NCI-H2196 (cell line): ENCODE measurements at regions not wholly inside any gene's neighbourhood (a gene's known extent, or its start where the extent isn't known, plus 50 kb on each side); places are given as distances from the start of the nearest gene placed in this dataset.
A peak's percentile ranks its signal among the peaks of the same experiment; 100 is the strongest.

Experiments used
- DNase-seq: peaks from one replicate; lab custom pipeline; 2025; ENCODE audit not compliant: unreplicated experiment; lab: John Stamatoyannopoulos, UW

- no peak for DNase-seq
Measured at GRCh38 chrX:40485102-40485826, 95.5 kb upstream of the ATP6AP2 start.

GRCh38 chrX:40484408-40485091, 96.2 kb upstream of the ATP6AP2 start:
- no peak for DNase-seq

GRCh38 chrX:40483502-40483901, 97.3 kb upstream of the ATP6AP2 start:
- no peak for DNase-seq

- DNase-seq = no peak
Measured at GRCh38 chrX:40479777-40480318, 100.9 kb upstream of the ATP6AP2 start.

- no peak for DNase-seq
Measured at GRCh38 chrX:40478474-40479065, 102.2 kb upstream of the ATP6AP2 start.

- no peak for DNase-seq
Measured at GRCh38 chrX:40476958-40477357, 103.8 kb upstream of the ATP6AP2 start.

GRCh38 chrX:40474645-40475044, 106.1 kb upstream of the ATP6AP2 start:
- no peak for DNase-seq

GRCh38 chrX:40474205-40474626, 106.6 kb upstream of the ATP6AP2 start:
- DNase-seq = no peak

GRCh38 chrX:40473460-40474204, 107.1 kb upstream of the ATP6AP2 start:
- no peak for DNase-seq

- DNase-seq = peak; percentile 58
Measured at GRCh38 chrX:40471965-40472648, 108.7 kb upstream of the ATP6AP2 start.

GRCh38 chrX:40470830-40471429, 109.8 kb upstream of the ATP6AP2 start:
- DNase-seq = peak; percentile 6

GRCh38 chrX:40469316-40469715, 111.5 kb upstream of the ATP6AP2 start:
- DNase-seq = no peak

- peak; percentile 70 for DNase-seq
Measured at GRCh38 chrX:40468033-40468846, 112.5 kb upstream of the ATP6AP2 start.

- no peak for DNase-seq
Measured at GRCh38 chrX:40467454-40467853, 113.3 kb upstream of the ATP6AP2 start.

- no peak for DNase-seq
Measured at GRCh38 chrX:40465735-40466551, 114.8 kb upstream of the ATP6AP2 start.

GRCh38 chrX:40462795-40463194, 118.0 kb upstream of the ATP6AP2 start:
- no peak for DNase-seq

GRCh38 chrX:40460926-40461325, 119.8 kb upstream of the ATP6AP2 start:
- DNase-seq = no peak

GRCh38 chrX:40459571-40460158, 121.1 kb upstream of the ATP6AP2 start:
- no peak for DNase-seq
